ENCODE measurements at regions not wholly inside any gene's neighbourhood (a gene's known extent, or its start where the extent isn't known, plus 50 kb on each side); places are given as distances from the start of the nearest gene placed in this dataset.

- no peak for TF ChIP-seq EZH2 (IDR thresholded peaks at IDR 0.05; ENCODE audit: borderline replicate concordance, low read depth, low read length, severe bottlenecking)
- no peak overlapping the region for H3K27ac ChIP-seq (ENCODE audit: insufficient read depth, low read depth, low read length)
- H3K79me2 ChIP-seq (ENCODE audit: control insufficient read depth, insufficient read depth, low read length): no peaks in the 10 kb centered on the region
- intact Hi-C loops (cut with micrococcal nuclease): no loop called here
- ChIA-PET CTCF (interaction anchor here (1.0 kb wide), 1 partner anchor 13 kb away, joined by 3 read pairs; no protein-coding TSS in a partner anchor), POLR2A (no interaction called here)
- no peaks in the 10 kb centered on the region for H3K4me1 ChIP-seq (ENCODE audit: control insufficient read depth, extremely low read depth, insufficient read depth, low read length)
- H2AFZ ChIP-seq (ENCODE audit: low read depth, low read length): no peak overlapping the region
- no peak overlapping the region for H3K9ac ChIP-seq (replicated peaks; ENCODE audit: extremely low read depth, insufficient read depth, low read length)
- H3K9me3 ChIP-seq (replicated peaks; ENCODE audit: control insufficient read depth, insufficient read depth, low read length): no peaks in the 10 kb centered on the region
- H3K4me3 ChIP-seq (replicated peaks in 1 of 3; ENCODE audit: insufficient read depth in 1 of 3, low read depth in 1 of 3, low read length in 3 of 3): no peak overlapping the region
- DNase-seq (ENCODE audit: low read depth, low spot score): no peak
- H3K9me1 ChIP-seq (replicated peaks; ENCODE audit: control insufficient read depth, extremely low read depth, insufficient read depth, low read length): no peaks in the 10 kb centered on the region
- H3K36me3 ChIP-seq (ENCODE audit: control insufficient read depth in 2 of 2, extremely low read depth in 1 of 2, insufficient read depth in 2 of 2, low read length in 2 of 2): no peaks in the 10 kb centered on the region
- H3K27me3 ChIP-seq (ENCODE audit: control insufficient read depth in 2 of 2, insufficient read depth in 2 of 2, low read length in 2 of 2): peaks cover 0 to 4% of the 10 kb centered on the region in 2 experiments
- H3K4me2 ChIP-seq (ENCODE audit: insufficient read depth, low read length): no peak overlapping the region
- no peaks in the 10 kb centered on the region for H4K20me1 ChIP-seq (replicated peaks; ENCODE audit: control insufficient read depth, extremely low read depth, insufficient read depth, low read length)
- no peak for FAIRE-seq
- dilution Hi-C loops (cut with MboI; ENCODE audit: extremely low pct_ligation_motif_present, low sequenced_read_pairs): no loop called here
- BruUV-seq (replicated peaks): no TSS peak
Measured at GRCh38 chr17:31699281-31699680, 159.8 kb downstream of the COPRS start.

- Histone ChIP-seq H3K9me1 (replicated peaks; ENCODE audit: control insufficient read depth, extremely low read depth, insufficient read depth, low read length) (no peaks in the 10 kb centered on the region), H3K4me1 (ENCODE audit: control insufficient read depth, extremely low read depth, insufficient read depth, low read length) (no peaks in the 10 kb centered on the region), H3K9me3 (replicated peaks; ENCODE audit: control insufficient read depth, insufficient read depth, low read length) (no peaks in the 10 kb centered on the region), H3K4me3 (replicated peaks in 1 of 3; ENCODE audit: insufficient read depth in 1 of 3, low read depth in 1 of 3, low read length in 3 of 3) (no peak overlapping the region), H2AFZ (ENCODE audit: low read depth, low read length) (no peak overlapping the region), H3K27ac (ENCODE audit: insufficient read depth, low read depth, low read length) (no peak overlapping the region), H3K9ac (replicated peaks; ENCODE audit: extremely low read depth, insufficient read depth, low read length) (no peak overlapping the region), H3K4me2 (ENCODE audit: insufficient read depth, low read length) (no peak overlapping the region), H3K79me2 (ENCODE audit: control insufficient read depth, insufficient read depth, low read length) (no peaks in the 10 kb centered on the region), H4K20me1 (replicated peaks; ENCODE audit: control insufficient read depth, extremely low read depth, insufficient read depth, low read length) (no peaks in the 10 kb centered on the region), H3K27me3 (ENCODE audit: control insufficient read depth in 2 of 2, insufficient read depth in 2 of 2, low read length in 2 of 2) (peaks cover 0 to 4% of the 10 kb centered on the region in 2 experiments), H3K36me3 (ENCODE audit: control insufficient read depth in 2 of 2, extremely low read depth in 1 of 2, insufficient read depth in 2 of 2, low read length in 2 of 2) (no peaks in the 10 kb centered on the region)
- ChIA-PET POLR2A (no interaction called here), CTCF (interaction anchor here (1.0 kb wide), 1 partner anchor 13 kb away, joined by 3 read pairs; no protein-coding TSS in a partner anchor)
- TF ChIP-seq EZH2 (IDR thresholded peaks at IDR 0.05; ENCODE audit: borderline replicate concordance, low read depth, low read length, severe bottlenecking): no peak
- no peak for TF ChIP-seq GATA2 (IDR thresholded peaks at IDR 0.05; ENCODE audit: insufficient read depth, insufficient read length, low read depth, low read length)
- no peak for TF ChIP-seq CTCF (IDR thresholded peaks at IDR 0.05; ENCODE audit: extremely low read depth in 1 of 2, insufficient read depth in 1 of 2, low read depth in 1 of 2, low read length in 2 of 2)
- TF ChIP-seq POLR2A (IDR thresholded peaks at IDR 0.05; ENCODE audit: low read depth, low read length): no peak
- TF ChIP-seq FOS (IDR thresholded peaks at IDR 0.05; ENCODE audit: borderline replicate concordance, insufficient read depth, low read length): no peak
- TF ChIP-seq MYC (IDR thresholded peaks at IDR 0.05; ENCODE audit: low read depth, low read length): no peak
- no peak for TF ChIP-seq JUN (IDR thresholded peaks at IDR 0.05; ENCODE audit: borderline replicate concordance, insufficient read depth, insufficient read length, low read depth)
- no TSS peak for BruUV-seq (replicated peaks)
- DNase-seq (ENCODE audit: low read depth, low spot score) (no peak), FAIRE-seq (no peak)
- dilution Hi-C loops (cut with MboI; ENCODE audit: extremely low pct_ligation_motif_present, low sequenced_read_pairs): no loop called here
- intact Hi-C loops (cut with micrococcal nuclease): no loop called here
Measured at GRCh38 chr17:31698751-31699150, 160.3 kb downstream of the COPRS start.
